ENCODE measurements at regions not wholly inside any gene's neighbourhood (a gene's known extent, or its start where the extent isn't known, plus 50 kb on each side); places are given as distances from the start of the nearest gene placed in this dataset.

DNA sequence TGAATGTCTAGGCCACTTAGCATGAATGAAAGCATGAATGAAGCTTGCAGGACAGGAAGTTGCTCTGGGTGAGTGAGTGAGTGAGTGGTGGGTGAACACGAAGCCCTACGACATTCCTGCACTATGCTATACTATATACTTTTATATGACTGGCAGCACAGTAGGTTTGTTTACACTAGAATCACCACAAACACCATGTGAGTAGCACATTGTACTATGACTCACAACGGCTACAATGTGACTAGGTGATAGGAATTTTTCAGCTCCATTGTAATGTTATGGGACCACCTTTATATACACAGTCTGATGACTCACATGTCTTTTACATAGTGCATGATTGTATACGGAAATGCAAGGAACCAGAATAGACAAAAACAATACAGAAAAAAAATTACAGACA is 1480.2 kb downstream of the AACS start:
- intact Hi-C loops (cut with micrococcal nuclease), result no loop called here
- Histone ChIP-seq H3K36me3 (ENCODE audit: control insufficient read depth in 2 of 2, extremely low read depth in 1 of 2, insufficient read depth in 2 of 2, low read length in 2 of 2) (no peaks in the 10 kb centered on the region), H3K27me3 (ENCODE audit: control insufficient read depth in 2 of 2, insufficient read depth in 2 of 2, low read length in 2 of 2) (no peaks in the 10 kb centered on the region), H3K9me3 (replicated peaks; ENCODE audit: control insufficient read depth, insufficient read depth, low read length) (peaks cover 2% of the 10 kb centered on the region), H2AFZ (ENCODE audit: low read depth, low read length) (no peak overlapping the region), H3K9ac (replicated peaks; ENCODE audit: extremely low read depth, insufficient read depth, low read length) (no peak overlapping the region), H3K27ac (ENCODE audit: insufficient read depth, low read depth, low read length) (no peak overlapping the region), H3K4me1 (ENCODE audit: control insufficient read depth, extremely low read depth, insufficient read depth, low read length) (no peaks in the 10 kb centered on the region), H4K20me1 (replicated peaks; ENCODE audit: control insufficient read depth, extremely low read depth, insufficient read depth, low read length) (no peaks in the 10 kb centered on the region), H3K4me3 (replicated peaks in 1 of 3; ENCODE audit: insufficient read depth in 1 of 3, low read depth in 1 of 3, low read length in 3 of 3) (no peak overlapping the region), H3K9me1 (replicated peaks; ENCODE audit: control insufficient read depth, extremely low read depth, insufficient read depth, low read length) (no peaks in the 10 kb centered on the region), H3K79me2 (ENCODE audit: control insufficient read depth, insufficient read depth, low read length) (no peaks in the 10 kb centered on the region), H3K4me2 (ENCODE audit: insufficient read depth, low read length) (no peak overlapping the region)
- CTCF ChIA-PET, result no interaction called here
- TF ChIP-seq, protein P1, sequence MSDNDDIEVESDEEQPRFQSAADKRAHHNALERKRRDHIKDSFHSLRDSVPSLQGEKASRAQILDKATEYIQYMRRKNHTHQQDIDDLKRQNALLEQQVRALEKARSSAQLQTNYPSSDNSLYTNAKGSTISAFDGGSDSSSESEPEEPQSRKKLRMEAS (IDR thresholded peaks at IDR 0.05; ENCODE audit: insufficient read depth, insufficient read length), result no peak
- TF ChIP-seq JUN (IDR thresholded peaks at IDR 0.05; ENCODE audit: borderline replicate concordance, insufficient read depth, insufficient read length, low read depth) (no peak), POLR2AphosphoS5 (IDR thresholded peaks at IDR 0.05; ENCODE audit: insufficient read depth, low read depth, low read length) (no peak), POLR2A (IDR thresholded peaks at IDR 0.05; ENCODE audit: low read depth, low read length) (no peak), FOS (IDR thresholded peaks at IDR 0.05; ENCODE audit: borderline replicate concordance, insufficient read depth, low read length) (no peak), MYC (IDR thresholded peaks at IDR 0.05; ENCODE audit: low read depth, low read length) (no peak), GATA2 (IDR thresholded peaks at IDR 0.05; ENCODE audit: insufficient read depth, insufficient read length, low read depth, low read length) (no peak), EZH2 (IDR thresholded peaks at IDR 0.05; ENCODE audit: borderline replicate concordance, low read depth, low read length, severe bottlenecking) (no peak)
- TF ChIP-seq, protein P2, sequence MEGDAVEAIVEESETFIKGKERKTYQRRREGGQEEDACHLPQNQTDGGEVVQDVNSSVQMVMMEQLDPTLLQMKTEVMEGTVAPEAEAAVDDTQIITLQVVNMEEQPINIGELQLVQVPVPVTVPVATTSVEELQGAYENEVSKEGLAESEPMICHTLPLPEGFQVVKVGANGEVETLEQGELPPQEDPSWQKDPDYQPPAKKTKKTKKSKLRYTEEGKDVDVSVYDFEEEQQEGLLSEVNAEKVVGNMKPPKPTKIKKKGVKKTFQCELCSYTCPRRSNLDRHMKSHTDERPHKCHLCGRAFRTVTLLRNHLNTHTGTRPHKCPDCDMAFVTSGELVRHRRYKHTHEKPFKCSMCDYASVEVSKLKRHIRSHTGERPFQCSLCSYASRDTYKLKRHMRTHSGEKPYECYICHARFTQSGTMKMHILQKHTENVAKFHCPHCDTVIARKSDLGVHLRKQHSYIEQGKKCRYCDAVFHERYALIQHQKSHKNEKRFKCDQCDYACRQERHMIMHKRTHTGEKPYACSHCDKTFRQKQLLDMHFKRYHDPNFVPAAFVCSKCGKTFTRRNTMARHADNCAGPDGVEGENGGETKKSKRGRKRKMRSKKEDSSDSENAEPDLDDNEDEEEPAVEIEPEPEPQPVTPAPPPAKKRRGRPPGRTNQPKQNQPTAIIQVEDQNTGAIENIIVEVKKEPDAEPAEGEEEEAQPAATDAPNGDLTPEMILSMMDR (IDR thresholded peaks at IDR 0.05; ENCODE audit: extremely low read depth in 1 of 2, insufficient read depth in 1 of 2, low read depth in 1 of 2, low read length in 2 of 2), result no peak
- dilution Hi-C loops (cut with MboI; ENCODE audit: extremely low pct_ligation_motif_present, low sequenced_read_pairs), result no loop called here
- FAIRE-seq (no peak), DNase-seq (ENCODE audit: low read depth, low spot score) (no peak)
- POLR2A ChIA-PET, result no interaction called here
- BruUV-seq (replicated peaks), result no TSS peak

All from endothelial cell of umbilical vein (primary cell).